Stimulated activated CD4-positive, alpha-beta T cell treated with anti-CD3 and anti-CD28 coated beads, Interleukin-12 subunit alpha, Interleukin-12 subunit beta, amount 100 ng/mL, for 48 hours (primary cell): ENCODE measurements at regions not wholly inside any gene's neighbourhood (a gene's known extent, or its start where the extent isn't known, plus 50 kb on each side); places are given as distances from the start of the nearest gene placed in this dataset.

ENCODE experiments used
- DNase-seq, 3 donors: peaks; one replicate each; pipeline ENCODE4 v3.0.0-alpha.2; 2020; ENCODE audit warnings: low read depth in 2 of 3, low spot score in 1 of 3

DNA sequence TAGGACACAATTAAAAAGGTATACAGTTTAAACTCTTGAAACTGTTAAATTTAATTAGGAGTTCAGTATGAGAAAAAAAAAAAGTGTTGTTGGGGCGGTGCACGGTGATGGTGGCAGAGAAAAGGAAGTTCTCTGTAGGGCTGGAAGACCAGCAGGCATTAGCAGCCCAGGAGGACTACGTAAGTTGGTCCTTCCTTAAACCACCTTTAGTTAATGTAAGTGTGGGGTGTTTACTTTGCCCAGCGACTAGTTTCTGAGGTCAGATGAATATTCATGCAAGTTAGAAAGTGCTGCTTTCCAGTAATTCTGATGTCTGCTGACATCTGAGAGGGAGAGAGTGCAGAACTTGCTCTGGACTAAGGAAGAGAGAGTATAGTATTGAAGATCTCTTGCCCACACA lies 54.9 kb downstream of the NKX2-1 start:
- no peak for DNase-seq

DNA sequence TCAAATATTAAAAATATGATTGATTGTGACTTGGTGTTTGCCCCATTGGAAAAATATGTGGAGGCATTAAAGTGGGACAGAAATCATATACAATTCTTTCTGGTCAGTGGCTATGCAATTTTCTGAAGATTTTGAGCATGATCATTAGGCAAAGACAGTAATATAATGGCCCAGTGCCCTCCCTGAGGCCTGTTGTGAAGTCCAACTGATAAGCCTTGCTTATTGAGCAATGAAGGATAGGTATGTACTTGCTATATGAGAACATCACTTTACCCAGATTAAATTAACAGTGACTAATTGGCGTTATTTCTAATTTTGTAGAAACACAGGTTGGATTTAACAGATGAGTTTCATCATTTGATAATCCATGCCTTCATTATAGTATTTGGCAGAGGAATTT lies 57.1 kb downstream of the NKX2-1 start:
- no peak for DNase-seq

DNA sequence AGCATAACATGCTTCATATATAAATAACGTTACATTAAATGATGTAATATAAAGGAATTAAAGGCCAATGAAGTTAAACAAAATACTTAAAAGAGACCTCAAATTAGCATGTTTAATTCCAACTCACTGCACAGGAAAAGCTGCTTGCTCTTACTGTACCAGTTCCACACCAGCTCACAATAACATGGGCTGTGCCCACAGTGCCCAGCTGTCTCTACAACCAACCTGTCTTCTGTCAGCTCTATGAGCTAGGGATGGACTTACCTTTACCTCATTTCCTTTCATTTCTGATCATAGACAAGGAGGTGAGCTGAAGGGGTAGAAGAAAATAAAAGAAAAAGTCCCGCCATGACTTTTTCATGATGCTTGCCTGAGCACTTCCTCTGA lies 64.8 kb downstream of the NKX2-1 start:
- DNase-seq, result no peak

DNA sequence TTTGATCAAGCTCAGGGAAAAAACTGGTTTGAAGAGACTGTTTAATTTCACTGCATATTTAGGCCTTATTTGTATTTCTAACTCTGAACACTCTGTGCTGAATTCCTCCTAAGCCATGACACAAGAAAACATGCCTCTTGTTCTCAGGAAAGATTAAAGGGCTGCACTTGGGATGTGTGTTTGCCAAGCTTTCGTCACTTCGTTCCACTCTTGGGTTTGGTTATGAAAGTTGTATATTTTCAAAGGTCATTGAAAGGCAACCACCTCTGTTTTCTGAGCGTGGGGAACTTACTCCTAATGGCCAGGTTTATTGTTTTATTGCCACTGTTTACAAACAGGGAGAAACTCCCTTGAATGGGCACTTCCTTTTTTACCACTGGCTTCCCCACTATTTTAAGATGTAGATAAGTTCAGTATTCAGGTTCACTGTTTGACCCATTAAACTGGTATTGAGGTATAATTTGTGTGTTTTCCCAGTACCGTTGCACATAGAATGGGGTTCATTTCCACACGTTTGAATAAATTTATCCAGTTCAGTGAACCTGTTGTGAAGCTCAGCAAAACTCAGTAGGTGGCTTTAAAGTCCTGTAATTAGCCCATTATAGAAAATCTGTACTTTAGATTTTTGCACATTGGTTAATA lies 65.3 kb downstream of the NKX2-1 start:
- DNase-seq, result no peak

DNA sequence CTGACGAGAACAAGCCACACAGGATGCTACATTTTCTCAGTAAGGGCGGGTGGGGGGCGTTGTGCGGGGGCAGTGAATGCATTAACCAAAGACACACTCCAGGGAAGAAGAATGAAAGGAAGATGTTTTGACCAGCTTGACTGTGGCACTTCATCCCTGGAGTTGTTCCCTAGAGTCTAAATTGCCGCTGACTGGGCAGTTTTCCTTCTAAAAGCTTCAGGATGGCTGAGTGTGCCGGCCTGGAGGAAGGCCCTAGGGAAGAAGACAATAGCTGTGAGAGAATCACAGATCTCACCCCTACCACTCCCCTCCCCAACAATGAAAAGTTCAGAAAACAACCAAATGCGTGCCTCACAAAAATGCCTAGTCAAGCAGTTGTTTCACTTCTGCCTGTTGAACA lies 67.2 kb downstream of the NKX2-1 start:
- DNase-seq, result no peak

DNA sequence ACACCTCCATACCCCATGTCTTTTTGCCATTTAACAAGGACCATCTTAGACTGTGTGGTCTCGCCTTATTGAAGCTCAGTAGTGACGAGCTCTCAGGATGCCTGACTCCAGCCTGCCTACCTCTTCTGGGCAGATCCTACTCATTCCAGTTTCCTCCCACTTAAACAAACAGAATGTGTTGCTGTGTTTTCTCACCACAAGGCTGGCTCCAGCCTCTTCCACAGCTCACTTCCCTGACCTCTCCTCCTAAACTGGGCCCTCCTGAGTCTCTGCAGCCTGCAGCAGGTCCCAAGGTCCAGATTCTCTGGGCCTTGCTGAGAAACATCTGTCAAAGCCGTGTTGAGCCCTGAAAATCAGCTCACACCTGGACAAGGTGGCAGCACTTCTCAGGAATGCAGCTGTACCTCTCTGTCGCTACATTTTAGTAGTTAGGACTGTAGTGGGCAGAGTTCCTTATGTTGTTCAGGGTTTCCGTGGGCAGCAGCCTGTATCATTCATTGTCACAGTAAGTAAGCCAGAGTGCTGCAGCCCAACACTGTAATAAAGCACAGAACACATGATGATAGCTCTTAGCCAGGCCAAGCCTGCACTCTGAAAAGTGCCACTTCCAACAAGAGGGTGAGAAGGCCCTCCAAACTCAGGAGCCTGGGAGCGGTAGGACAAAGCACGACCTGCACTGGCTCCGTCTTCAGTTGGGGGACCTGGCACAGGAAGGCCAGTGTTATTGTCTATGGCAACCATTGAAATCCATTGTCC lies 68.5 kb downstream of the NKX2-1 start:
- DNase-seq, result no peak

DNA sequence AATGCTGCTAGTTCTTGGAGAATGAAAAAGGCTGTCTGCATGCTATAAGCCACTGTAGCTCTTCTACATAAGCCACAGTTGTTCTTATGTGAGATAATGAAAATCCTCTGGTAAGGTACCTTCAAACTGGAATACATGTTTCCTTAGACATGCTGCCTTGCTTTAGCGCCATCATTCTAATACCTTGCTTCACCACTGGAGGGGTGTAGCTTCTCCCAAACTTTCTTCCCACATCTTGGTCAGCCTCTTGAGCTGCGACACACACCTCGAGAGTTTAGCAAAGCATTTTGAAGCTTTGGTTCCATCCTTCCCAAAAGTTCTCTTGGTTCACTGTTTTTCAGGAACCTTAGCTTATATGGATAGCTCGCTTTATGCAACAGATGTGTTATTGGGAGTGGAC lies 69.5 kb downstream of the NKX2-1 start:
- no peak for DNase-seq

DNA sequence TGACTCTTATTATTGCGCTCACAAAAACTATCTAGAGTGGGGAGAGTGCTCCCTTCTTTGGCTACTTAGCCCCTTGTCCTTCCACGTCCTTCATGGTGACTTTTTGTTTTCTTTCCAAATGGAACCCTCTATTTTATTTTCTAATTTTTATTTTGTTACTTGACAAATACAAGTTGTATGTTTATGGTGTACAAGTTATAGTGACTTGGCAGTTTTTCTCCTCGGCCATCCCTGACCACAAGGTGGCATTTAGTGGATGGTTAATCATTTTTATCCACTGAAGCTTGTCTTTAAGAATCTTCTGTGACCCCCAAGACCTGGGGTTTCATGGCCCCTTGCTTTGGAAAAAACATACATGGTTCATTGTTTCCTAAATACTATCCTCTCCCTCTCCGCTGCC lies 70.1 kb downstream of the NKX2-1 start:
- no peak for DNase-seq

DNA sequence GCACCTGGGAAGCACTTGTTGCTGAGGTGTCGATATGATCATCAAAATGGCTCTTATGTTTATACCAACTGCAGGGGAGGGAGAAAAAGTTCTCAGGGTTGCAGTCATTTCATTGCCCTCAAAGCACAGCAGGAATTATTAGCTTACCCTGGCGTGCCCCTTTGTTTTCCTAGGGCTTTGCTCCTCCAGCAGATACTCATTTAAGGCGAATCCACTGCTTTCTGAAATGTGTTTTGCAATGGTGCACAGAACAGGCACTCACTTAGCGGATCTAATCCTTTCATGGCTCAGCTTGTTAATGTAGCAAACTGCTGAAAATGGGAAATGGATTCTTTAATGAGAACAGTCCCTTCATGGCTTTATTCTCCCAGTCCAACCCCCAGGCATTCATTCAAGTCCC lies 76.7 kb downstream of the NKX2-1 start:
- no peak for DNase-seq

DNA sequence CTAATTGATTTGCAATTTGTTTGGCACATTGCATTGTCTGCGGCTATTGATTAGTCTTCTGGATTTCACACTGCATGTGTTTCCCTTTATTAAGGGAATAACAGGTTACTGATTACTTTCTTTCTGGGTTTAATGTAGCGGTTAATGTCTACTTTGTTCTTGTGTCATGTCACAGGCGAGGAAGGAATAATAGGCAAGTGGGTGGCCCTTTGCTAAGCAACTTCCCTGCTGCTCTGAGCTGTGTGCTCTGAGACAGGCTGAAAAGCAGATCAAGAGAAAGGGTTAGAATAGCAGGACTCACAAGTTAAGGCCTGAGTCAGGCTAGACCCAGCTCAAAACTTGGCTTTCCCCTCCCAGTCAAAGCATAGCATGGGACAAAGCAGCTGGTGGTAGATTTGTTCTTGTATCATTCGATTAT lies 77.2 kb downstream of the NKX2-1 start:
- DNase-seq, result no peak

DNA sequence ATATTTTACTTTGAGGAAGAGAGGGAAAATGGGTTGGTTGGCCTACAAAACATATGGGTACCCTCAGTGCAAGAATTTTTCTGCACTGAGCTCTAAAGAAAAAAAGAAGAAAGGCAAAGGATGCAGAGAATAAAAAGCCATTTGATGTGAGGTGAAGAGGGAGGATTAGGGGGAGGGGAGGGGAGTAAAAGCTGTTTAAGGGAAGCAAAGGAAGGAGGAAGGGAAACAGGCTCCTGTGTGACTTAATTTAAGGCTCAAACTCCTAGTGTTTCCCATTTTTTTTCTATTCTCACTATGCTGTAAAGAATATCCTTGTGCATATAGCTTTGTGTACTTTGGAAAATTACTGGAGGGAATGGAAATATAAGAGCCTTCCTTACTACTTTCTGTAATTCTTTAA lies 78.7 kb downstream of the NKX2-1 start:
- no peak for DNase-seq

DNA sequence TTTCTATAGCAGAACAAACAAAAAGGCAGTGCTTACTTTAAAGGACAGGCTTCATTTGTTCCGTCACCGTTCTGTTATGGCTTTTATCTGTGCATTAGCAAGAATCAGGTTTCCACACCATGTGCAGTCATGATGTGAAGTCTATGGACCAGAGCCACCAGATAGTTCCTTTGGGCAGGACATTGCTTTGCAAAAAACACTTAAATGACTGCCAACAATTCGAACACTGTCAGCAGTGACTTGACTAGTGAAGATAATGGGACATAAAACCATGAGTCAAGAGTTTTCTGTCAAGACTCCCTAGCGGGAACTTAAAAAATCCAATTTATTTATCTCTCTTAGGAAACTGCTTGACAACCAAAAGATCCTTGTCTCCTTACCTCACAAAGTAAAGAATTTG lies 80.3 kb downstream of the NKX2-1 start:
- DNase-seq, result no peak

DNA sequence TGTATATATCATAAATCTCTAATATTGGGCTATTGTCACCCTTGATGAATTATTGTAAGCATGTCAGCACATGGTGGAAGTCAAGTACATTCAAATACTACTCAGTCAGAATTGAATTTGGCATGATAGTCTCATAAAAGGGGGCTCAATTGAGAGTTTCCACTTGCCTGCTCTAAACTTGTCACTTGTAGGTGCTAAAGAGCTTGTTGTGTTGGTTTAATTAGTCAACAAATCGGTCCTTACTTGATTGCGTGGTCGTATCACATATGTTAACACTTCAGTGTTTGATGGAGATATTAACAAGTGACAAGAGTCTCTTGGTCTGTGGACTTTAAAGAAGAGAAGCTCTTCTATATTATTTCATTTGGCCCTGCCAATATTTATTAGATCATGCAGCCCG lies 81.1 kb downstream of the NKX2-1 start:
- DNase-seq, result no peak

DNA sequence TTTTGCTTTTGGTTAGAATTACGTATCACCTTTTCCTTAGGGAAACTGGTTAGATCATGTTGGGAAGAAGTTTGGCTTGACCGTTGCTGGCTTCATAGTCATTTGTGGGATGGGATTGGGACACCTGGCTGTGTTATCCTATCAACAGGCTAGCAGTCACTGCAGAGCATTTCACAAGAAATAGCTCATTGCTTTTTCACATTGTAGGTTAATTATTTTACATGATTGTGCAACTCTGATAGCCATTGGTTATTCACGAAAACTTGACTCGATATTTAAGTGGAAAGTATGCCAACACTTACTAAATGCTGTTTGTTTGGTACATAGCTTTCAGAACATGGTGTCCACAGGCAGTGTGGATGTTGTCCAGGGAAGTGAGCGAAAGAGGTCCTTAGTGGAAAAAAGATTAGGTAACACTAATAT lies 89.4 kb downstream of the NKX2-1 start:
- no peak for DNase-seq

DNA sequence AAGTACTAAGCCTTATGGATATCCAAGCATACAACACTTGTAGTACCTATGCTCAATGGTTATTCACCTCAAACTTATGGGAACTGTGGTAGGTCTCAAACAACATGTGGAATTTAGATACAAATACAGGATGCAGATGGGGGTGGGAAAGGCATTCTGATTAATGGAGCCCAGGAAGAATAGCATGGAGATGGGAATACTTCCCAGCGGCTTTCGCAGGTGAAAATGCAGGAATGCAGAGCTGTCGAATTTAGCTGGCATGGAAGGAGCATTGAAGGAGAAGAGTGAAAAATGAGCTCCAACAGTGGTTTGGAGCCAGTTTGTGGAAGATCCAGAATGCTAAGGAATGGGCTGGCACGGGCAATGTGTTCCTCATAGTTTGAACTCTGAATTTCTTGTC lies 89.9 kb downstream of the NKX2-1 start:
- DNase-seq, result no peak

DNA sequence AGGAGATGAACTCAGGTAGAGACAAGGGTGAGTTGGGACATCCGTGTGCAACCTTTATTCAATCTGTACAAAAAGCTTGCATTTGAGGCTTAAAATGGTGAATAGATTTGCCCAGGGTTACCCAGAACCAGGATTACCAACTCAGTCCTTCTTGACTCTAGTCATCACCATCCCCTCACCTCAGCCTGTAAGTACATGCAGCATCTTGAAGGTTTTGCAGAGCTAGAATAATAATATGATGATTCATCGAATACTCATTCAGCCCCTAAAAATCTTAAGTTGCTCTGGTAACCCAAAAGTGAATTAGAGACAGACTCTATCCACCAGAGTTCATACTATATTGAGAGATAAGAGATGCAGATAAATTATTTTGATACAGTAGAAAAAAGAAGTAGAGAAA lies 90.3 kb downstream of the NKX2-1 start:
- DNase-seq, result no peak

DNA sequence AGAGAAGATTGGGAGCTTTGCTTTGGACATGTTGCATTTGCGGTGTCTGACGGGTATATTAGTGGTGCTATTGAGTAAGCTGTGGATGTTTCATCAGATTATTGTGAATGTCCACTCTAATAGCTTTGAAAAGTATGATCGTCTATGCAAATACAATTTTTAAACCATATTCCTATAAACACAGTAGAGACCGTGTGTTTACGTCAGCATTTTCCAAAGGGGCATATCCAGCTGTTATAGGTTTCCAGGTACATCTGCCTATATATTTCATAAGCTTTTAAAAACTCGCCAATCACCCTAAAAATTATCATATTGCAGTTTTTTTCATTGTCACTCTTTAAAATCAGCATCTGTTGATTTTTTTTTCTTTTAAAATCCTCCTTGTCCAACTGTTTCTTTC lies 91.7 kb downstream of the NKX2-1 start:
- no peak for DNase-seq

DNA sequence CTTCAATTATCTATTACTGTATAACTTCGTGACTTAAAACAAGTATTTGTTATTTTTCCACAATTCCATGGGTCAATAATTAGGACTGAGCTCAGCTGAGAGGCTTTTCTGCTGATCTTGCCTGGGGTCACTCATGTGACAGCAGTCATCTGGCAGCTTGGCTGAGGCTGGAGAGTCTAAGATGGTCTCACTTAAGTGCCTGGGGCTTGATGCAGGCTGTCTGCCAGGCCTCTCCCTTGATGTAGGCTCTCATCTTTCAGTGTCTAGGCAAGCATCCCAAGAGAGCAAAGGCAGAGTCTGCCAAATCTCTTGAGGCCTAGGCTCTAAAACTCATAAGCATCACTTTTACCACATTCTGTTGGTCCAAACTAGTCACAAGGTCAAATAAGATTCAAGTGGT lies 93.2 kb downstream of the NKX2-1 start:
- DNase-seq, result no peak

DNA sequence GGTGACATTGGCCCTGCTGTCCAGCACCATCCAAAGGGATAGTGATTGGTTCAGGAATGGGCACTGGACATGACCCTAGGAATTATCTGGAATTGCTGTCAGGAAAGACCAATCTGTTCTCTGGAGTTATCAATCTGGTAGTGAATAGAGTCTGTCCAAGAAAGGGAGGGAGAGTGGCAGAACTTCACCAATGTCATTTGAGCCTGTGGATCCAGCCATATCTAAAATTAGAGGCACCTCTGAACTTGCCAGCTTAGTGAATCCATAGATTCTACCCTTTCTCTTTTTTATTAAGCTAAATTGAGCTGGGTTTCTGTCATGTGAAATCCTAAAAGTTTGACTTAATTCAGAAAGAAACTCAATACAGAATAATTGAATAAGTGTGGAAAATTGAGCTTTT lies 93.9 kb downstream of the NKX2-1 start:
- DNase-seq, result no peak

DNA sequence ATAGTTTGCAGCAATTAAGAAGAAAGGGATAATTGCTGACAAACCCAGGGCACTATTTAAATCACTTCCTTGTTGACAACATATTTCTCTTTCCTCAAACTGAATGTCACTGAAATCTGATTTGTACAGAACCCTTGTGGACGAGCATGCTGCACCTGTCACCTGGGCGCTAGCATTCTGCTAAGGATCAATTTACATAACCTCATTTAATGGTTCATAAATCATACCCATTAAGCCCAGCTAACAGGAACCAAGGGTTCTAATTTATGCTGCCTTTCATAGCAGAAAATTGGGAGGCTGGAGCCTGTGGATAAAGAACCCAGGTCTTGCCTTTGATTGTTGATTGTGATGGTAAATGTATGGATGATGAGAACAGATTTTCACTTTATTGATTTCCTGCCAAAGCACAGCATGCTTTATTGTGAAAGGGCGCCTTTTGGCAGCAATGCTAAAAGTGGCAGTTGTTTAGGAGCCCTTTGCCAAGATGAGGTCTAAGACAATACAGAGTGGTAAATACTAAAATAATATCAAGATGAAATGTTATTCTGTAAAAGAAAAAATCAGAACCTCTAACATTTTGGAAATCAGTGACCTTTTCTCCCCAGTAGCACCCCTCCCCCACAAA lies 95.4 kb downstream of the NKX2-1 start:
- no peak for DNase-seq

DNA sequence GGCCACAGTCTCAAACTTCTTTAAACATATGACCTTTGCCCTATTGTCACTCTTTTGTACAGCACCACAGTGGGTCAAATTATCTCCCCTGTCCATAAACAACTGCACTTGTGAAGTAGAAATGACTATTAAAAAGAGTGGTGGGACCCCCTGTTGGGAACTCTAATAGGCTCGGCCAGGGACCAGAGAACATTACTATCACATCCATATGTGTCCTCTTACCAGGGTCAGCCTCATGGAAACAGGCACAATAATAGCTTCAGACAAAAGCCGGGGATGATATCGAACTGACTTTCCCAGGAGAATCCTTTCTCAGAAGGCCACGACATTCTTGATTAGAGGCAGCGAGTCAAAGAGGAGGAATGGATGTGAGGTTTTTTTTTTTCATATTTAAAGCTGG lies 96.6 kb downstream of the NKX2-1 start:
- no peak for DNase-seq

DNA sequence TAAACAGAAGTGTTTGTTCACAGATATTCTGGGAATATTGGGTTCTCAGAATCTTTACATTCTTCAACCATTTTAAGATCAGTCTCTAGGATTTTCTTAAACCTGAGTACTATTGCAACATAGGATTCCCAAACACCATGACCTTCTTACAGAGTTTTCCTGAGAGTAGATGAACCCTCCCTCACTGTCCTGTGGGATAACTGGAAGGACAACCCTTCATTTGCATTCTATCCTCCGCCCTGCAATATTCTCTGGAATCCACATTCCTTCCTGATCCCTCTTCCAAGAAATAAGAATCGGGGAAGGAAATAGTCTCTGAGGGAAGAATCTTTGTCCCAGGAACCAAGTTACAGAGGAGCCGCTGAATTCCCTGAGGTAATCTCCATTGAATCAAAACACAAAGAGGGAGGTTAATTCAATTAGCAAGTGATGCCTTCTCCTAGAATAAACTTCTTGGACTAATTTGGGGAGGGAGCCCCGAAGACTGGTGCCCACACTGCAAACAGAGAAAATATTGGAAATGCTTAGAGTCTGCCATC lies 99.8 kb upstream of the MBIP start:
- DNase-seq, result no peak
